Caco-2 (cell line): ENCODE measurements at regions not wholly inside any gene's neighbourhood (a gene's known extent, or its start where the extent isn't known, plus 50 kb on each side); places are given as distances from the start of the nearest gene placed in this dataset.
A peak's percentile ranks its signal among the peaks of the same experiment; 100 is the strongest.

Source experiments
- BruUV-seq: library from RNA; stranded (reverse); fragments of 400-500 nt; replicated peaks from 2 replicates; lab custom pipeline; 2021; lab: Mats Ljungman, UMichigan
- CTCF ChIA-PET: fragments of 300-600 bp; sonication (Branson Sonifier 250); formaldehyde crosslinking; loops from one replicate; lab custom pipeline; 2022; ENCODE audit warnings: antibody characterized with exemption; lab: Charles Lee
- POLR2A ChIA-PET: fragments of 300-600 bp; sonication (Branson Sonifier 250); formaldehyde crosslinking; loops from one replicate; lab custom pipeline; 2022; ENCODE audit warnings: antibody characterized with exemption; lab: Charles Lee
- DNase-seq, 2 experiments: peaks; one replicate each; pipeline versions ENCODE4 v3.0.0 to v3.0.0-alpha.2; 2020 to 2022
- H3K27me3 ChIP-seq: replicated peaks from 2 replicates; pipeline ENCODE4 v1.6.0; 2011; ENCODE audit warnings: low read length; ENCODE audit not compliant: control insufficient read depth, insufficient read depth
- H3K36me3 ChIP-seq: 2 replicates; pipeline ENCODE4 v1.5.1; 2011; ENCODE audit warnings: low read length; ENCODE audit not compliant: control insufficient read depth, insufficient read depth
- H3K4me1 ChIP-seq: fragments of 250-450 bp; sonication (Bioruptor Pico); 2 replicates; pipeline ENCODE4 v1.5.1; 2020; ENCODE audit warnings: mild to moderate bottlenecking
- H3K4me3 ChIP-seq: 2 replicates; pipeline ENCODE4 v1.5.1; 2011; ENCODE audit warnings: low read depth, mild to moderate bottlenecking, control low read depth, low read length
- H3K9me3 ChIP-seq: fragments of 250-450 bp; sonication (Bioruptor Pico); 2 replicates; pipeline ENCODE4 v1.5.1; 2020; ENCODE audit warnings: mild to moderate bottlenecking, moderate library complexity
- H3K27ac Mint-ChIP-seq: one replicate; pipeline ENCODE4 v1.8.0; 2022; ENCODE audit warnings: mixed read lengths; ENCODE audit not compliant: unreplicated experiment
- H3K27me3 Mint-ChIP-seq: one replicate; pipeline ENCODE4 v1.8.0; 2022; ENCODE audit warnings: mixed read lengths; ENCODE audit not compliant: insufficient read depth, unreplicated experiment
- H3K36me3 Mint-ChIP-seq: one replicate; pipeline ENCODE4 v1.8.0; 2022; ENCODE audit warnings: mild to moderate bottlenecking, mixed read lengths; ENCODE audit not compliant: insufficient read depth, unreplicated experiment
- H3K4me1 Mint-ChIP-seq: one replicate; pipeline ENCODE4 v1.8.0; 2022; ENCODE audit warnings: low read depth, mixed read lengths; ENCODE audit not compliant: unreplicated experiment
- H3K4me3 Mint-ChIP-seq: one replicate; pipeline ENCODE4 v1.8.0; 2022; ENCODE audit warnings: mild to moderate bottlenecking, moderate library complexity, mixed read lengths; ENCODE audit not compliant: unreplicated experiment
- H3K9me3 Mint-ChIP-seq: one replicate; pipeline ENCODE4 v1.8.0; 2022; ENCODE audit warnings: mixed read lengths; ENCODE audit not compliant: unreplicated experiment
- intact Hi-C: fragments of 100-400 bp; cut with micrococcal nuclease; formaldehyde crosslinking; loops from one replicate; pipeline ENCODE4 v1.10.0; 2022; ENCODE audit not compliant: unreplicated experiment
- TF ChIP-seq, protein P1 (sequence below), 2 experiments: fragments of 200-600 bp in 1 of 2; IDR thresholded peaks; 1 replicate in 1 of 2; 2 replicates in 1 of 2; pipeline versions ENCODE4 v1.5.1 to v1.8.0; 2011 to 2022; ENCODE audit warnings: antibody characterized with exemption in 1 of 2, control low read depth in 1 of 2, inconsistent platforms in 1 of 2, low read depth in 1 of 2, low read length in 1 of 2, mild to moderate bottlenecking in 1 of 2, moderate library complexity in 1 of 2; ENCODE audit not compliant: insufficient read depth in 1 of 2, severe bottlenecking in 1 of 2, unreplicated experiment in 1 of 2

DNA sequence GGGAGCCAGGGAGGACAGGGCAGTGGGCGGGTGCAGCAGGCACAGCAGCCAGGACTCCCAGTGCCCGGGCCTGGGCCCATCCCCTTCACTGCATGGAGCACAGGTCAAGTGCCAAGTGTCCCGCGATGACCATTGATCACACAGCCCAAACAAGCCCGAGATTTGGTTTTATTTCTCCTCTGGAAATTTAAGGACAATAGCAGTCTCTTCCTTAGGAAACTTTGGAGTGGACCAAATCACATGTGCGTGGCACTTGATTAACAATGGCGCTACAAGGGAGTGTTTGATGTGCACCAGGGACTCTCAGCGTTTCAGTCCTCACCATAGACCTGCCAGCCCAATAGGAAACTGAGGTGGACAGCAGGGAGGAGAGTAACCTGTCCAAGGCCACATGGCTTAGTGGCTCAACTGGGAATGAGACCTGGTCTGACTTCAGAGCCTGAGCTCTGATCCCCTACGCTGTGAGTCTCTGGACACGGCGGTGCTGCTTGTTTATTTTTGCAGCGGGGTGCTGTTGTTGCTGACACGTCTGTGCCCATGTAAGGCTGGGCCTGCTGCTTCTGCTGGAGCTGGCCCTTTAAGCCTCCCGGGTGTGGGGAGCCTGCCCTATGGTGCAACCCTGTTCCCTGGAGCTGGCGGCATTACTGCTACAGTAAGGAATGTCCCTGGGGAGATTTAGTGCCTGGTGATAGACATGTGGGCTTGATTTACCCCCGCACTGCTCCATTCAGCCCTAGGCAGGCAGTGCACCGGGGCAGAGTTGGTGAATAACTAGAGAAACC is 194.2 kb downstream of the INHBB start:
- Mint-ChIP-seq H3K27ac (peak overlapping the region; percentile 31), H3K36me3 (no peaks in the 10 kb centered on the region), H3K4me1 (peaks cover 1% of the 10 kb centered on the region), H3K4me3 (no peak overlapping the region), H3K9me3 (no peaks in the 10 kb centered on the region), H3K27me3 (no peaks in the 10 kb centered on the region)
- peaks cover 21% of the 10 kb centered on the region for H3K4me1 ChIP-seq
- H3K4me3 ChIP-seq: no peak overlapping the region
- intact Hi-C loops: loop anchor here (2.0 kb wide), 1 partner anchor 73 kb away; no protein-coding TSS in a partner anchor
- POLR2A ChIA-PET: no interaction called here
- TF ChIP-seq, protein P1, sequence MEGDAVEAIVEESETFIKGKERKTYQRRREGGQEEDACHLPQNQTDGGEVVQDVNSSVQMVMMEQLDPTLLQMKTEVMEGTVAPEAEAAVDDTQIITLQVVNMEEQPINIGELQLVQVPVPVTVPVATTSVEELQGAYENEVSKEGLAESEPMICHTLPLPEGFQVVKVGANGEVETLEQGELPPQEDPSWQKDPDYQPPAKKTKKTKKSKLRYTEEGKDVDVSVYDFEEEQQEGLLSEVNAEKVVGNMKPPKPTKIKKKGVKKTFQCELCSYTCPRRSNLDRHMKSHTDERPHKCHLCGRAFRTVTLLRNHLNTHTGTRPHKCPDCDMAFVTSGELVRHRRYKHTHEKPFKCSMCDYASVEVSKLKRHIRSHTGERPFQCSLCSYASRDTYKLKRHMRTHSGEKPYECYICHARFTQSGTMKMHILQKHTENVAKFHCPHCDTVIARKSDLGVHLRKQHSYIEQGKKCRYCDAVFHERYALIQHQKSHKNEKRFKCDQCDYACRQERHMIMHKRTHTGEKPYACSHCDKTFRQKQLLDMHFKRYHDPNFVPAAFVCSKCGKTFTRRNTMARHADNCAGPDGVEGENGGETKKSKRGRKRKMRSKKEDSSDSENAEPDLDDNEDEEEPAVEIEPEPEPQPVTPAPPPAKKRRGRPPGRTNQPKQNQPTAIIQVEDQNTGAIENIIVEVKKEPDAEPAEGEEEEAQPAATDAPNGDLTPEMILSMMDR (IDR thresholded peaks at IDR 0.05; ENCODE audit: insufficient read depth in 1 of 2, low read depth in 1 of 2, low read length in 1 of 2, severe bottlenecking in 1 of 2, unreplicated experiment in 1 of 2): no peak
- CTCF ChIA-PET: interaction anchor here (0.6 kb wide), 1 partner anchor 71 kb away, joined by 5 read pairs; no protein-coding TSS in a partner anchor
- DNase-seq: peak; percentile 72 to 73
- BruUV-seq: no TSS peak
- no peaks in the 10 kb centered on the region for H3K27me3 ChIP-seq
- no peaks in the 10 kb centered on the region for H3K9me3 ChIP-seq
- H3K36me3 ChIP-seq: no peaks in the 10 kb centered on the region

DNA sequence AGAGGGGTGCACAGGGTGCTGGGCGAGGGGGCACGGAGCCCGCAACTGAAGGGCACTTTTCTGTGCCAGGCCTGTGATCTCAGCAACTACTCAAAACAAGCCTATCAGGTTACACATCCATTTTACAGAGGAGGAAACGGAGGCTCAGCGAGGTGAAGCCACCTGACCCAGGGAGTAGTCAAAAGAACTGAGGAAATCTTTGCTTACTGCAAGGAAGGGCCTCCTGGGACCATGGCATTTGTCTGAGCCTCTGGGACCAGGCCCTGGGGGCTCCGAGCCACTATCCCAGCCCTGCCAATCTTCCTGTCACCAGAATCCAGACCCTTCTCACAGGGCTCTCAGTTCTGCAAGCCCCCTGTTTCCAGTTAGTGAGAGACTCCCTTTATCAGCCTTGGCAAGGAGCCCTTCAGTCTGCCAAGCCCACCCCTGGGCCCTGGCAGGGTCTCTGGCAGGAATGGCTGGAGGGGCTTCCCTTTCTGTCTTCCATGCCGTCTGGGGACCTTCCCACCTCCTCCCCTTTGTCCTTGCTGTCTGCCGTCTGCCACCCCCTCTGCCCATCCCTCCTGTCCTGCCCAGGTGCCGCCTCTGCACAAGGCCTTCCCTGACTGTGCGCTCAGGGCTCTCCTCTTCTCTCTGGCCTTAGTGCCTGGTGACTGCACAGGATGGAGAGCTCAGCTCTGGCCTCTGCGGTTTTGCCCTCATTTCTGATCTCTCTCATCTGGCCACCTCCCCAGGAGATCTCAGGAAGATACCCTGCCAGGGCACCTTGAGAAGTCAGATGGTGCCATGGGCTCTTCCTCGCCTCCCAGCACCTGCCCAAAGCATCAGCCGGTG is 194.7 kb upstream of the GLI2 start:
- intact Hi-C loops: loop anchor here (2.0 kb wide), 1 partner anchor 74 kb away; no protein-coding TSS in a partner anchor
- no peak for DNase-seq

DNA sequence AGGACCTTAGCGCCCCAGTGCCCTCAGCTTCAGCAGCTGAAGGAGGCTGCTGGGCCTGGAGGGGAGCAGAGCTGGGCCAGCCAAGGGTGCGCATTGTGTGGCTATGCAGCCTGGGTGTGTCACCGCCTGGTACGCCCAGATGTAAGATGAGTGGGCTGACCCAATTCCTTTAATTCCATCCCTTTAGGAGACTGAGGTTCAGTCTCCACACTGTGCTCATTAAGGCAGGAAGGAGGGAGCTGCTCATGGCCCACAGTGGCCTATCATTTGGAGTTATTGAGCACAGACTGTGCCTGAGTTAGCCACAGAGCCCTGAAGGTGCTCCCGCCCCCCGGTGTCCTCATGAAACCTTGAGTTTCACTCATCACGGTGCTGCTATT is 194.1 kb upstream of the GLI2 start:
- DNase-seq: no peak
- H3K36me3 Mint-ChIP-seq: no peaks in the 10 kb centered on the region
- H3K36me3 ChIP-seq: no peaks in the 10 kb centered on the region
- H3K9me3 Mint-ChIP-seq: no peaks in the 10 kb centered on the region
- H3K4me3 Mint-ChIP-seq: no peak overlapping the region
- no peak overlapping the region for H3K4me3 ChIP-seq
- no peaks in the 10 kb centered on the region for H3K27me3 Mint-ChIP-seq
- TF ChIP-seq, protein P1 (IDR thresholded peaks at IDR 0.05; ENCODE audit: insufficient read depth in 1 of 2, low read depth in 1 of 2, low read length in 1 of 2, severe bottlenecking in 1 of 2, unreplicated experiment in 1 of 2): no peak
- no peaks in the 10 kb centered on the region for H3K9me3 ChIP-seq
- ChIA-PET POLR2A (no interaction called here), CTCF (no interaction called here)
- H3K27me3 ChIP-seq: no peaks in the 10 kb centered on the region
- intact Hi-C loops: loop anchor here (2.0 kb wide), 1 partner anchor 75 kb away; no protein-coding TSS in a partner anchor
- no peak overlapping the region for H3K27ac Mint-ChIP-seq
- BruUV-seq: no TSS peak
- H3K4me1 Mint-ChIP-seq: peaks cover 15% of the 10 kb centered on the region
- peaks cover 33% of the 10 kb centered on the region for H3K4me1 ChIP-seq

More for the DNA sequence above, 194.7 kb upstream of the GLI2 start:
- ChIA-PET CTCF (no interaction called here), POLR2A (no interaction called here)
- Mint-ChIP-seq H3K4me1 (peaks cover 9% of the 10 kb centered on the region), H3K36me3 (no peaks in the 10 kb centered on the region), H3K9me3 (no peaks in the 10 kb centered on the region), H3K4me3 (no peak overlapping the region), H3K27me3 (no peaks in the 10 kb centered on the region), H3K27ac (peak overlapping the region; percentile 31)
- TF ChIP-seq, protein P1 (IDR thresholded peaks at IDR 0.05; ENCODE audit: insufficient read depth in 1 of 2, low read depth in 1 of 2, low read length in 1 of 2, severe bottlenecking in 1 of 2, unreplicated experiment in 1 of 2): no peak
- Histone ChIP-seq H3K4me1 (peaks cover 27% of the 10 kb centered on the region), H3K27me3 (no peaks in the 10 kb centered on the region), H3K4me3 (no peak overlapping the region), H3K9me3 (no peaks in the 10 kb centered on the region), H3K36me3 (no peaks in the 10 kb centered on the region)
- no TSS peak for BruUV-seq
